ENCODE measurements at regions not wholly inside any gene's neighbourhood (a gene's known extent, or its start where the extent isn't known, plus 50 kb on each side); places are given as distances from the start of the nearest gene placed in this dataset.

GRCh38 chr3:21140785-21141184 is 610.2 kb downstream of the ZNF385D start:
- DNase-seq (ENCODE audit: low read depth in 3 of 3) = no peak

DNA sequence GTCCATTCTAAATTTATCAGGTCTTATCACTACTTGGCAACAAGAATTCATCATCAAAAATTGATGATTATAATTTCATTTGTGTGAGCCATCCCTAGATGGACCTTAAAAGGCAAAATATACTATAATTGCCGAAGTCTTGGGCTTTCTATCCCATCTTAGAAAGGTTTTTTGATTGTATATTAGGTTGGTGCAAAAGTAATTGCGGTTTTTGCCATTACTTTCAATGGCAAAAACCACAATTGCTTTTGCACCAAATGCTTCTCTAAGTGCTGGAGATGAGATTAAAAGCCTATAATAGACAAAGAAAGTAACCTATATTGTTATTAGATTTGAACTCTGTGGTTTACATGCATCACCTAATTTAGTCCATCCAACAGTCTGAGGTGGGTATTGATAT is 612.9 kb downstream of the ZNF385D start:
- DNase-seq (ENCODE audit: low read depth in 3 of 3) = no peak

- no peak for DNase-seq (ENCODE audit: low read depth in 3 of 3)
These were observed 618.1 kb downstream of the ZNF385D start for GRCh38 chr3:21132896-21133295.

DNA sequence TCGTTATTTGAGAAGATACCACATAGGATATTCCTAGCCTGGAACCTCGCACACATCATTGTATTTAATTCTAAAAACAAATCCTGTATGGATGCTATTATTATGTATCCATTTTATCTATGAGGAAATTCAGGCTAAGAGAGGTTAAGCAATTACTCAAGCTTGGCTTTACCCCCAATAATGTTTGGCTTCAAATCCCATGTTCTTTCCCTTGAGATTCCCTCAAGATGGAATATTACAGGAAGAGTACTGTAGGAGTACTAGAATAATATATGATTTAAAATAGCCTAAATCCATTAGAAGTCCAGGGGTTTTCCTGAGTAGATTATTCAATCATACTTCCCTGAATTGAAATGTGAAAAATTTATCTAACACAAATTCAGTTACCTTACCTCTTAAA is 630.2 kb downstream of the ZNF385D start:
- DNase-seq (ENCODE audit: low read depth in 3 of 3) = no peak

DNA sequence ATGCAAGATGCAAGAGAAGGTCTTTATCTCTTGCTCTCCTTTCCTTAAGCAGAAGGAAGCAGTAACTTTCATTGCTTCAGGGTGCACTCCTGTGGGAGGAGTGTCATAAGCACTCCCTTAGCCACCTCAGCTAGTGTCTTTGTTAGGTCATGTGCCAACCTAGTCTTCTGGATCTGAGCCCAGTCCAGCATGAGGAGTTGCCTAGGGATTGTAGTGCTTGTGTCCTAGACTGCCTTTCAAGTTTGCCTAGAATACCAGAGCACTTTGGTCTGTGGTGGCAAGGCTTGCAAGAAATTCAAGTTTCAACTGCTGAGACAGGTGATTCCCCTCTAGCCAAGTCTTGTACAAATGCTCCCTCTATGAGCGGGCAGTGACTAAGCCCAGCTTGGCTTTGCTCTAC is 633.6 kb downstream of the ZNF385D start:
- no peak for DNase-seq (ENCODE audit: low read depth in 3 of 3)

- no peak for DNase-seq (ENCODE audit: low read depth in 3 of 3)
These were observed 642.0 kb downstream of the ZNF385D start for GRCh38 chr3:21109056-21109455.

GRCh38 chr3:21105784-21106183 is 645.2 kb downstream of the ZNF385D start:
- no peak for DNase-seq (ENCODE audit: low read depth in 3 of 3)

DNA sequence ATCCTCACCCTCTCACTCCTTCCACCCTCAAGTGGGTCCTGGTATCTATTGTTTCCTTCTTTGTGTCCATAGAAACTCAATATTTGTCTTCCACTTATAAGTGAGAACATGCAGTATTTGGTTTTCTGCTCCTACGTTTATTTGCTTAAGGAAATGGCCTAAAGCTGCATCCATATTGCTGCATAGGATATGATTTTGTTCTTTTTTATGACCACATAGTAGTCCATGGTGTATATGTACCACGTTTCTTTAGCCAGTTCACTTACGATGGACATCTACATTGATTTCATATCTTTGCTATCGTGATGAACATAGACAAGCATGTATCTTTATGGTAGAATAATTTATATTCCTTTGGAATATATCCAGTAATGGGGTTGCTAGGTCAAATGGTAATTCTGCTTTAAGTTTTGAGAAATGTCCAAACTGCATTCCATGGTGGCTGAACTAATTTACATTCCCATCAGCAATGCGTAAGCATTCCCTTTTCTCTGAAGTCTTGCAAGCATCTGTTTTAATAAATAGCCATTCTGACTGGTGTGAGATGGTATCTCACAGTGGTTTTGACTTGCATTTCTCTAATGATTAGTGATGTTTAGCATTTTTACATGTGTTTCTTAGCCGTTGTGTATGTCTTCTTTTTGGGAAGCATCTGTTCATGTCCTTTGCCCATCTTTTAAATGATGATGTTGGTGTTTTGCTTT is 650.2 kb downstream of the ZNF385D start:
- DNase-seq (ENCODE audit: low read depth in 3 of 3) = no peak

DNA sequence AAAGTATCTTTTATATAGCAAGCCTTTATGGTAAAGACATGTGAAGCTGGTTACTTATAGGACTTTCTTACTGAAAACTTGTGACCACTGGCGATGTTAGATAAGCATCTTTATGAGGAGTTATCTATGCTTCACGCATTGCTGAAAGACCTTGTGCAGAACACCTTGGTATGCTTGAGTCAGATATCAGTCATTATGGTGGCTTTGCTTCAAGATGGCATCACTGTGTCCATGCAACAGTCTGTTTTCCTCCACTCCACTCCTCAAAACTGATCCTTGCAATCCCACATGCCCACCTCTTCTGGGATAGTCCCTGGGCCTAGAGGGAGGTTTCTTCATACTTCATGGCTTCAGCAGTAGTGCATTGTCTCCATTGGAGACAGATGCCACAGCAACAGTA is 656.3 kb downstream of the ZNF385D start:
- DNase-seq (ENCODE audit: low read depth in 3 of 3) = no peak

DNA sequence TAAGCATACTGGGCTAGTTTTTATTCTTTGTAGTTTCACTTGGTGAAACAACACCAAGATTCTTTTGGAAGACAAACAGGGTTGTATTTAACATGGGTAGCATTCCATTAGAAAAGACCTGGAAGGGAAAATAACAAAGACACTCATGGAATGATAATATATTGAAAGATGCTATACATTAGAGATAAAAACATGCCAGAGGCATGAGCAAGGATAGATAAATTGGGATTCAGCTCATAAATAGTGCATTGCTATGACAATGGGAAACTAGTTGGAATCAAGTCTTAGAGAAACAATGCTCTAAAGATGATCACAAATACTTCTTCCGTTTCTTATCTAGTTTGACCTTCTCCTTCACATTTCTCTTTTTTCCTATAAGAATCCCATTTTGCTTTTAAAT is 677.4 kb downstream of the ZNF385D start:
- no peak for DNase-seq (ENCODE audit: low read depth in 3 of 3)

GRCh38 chr3:21067031-21067813 is 683.8 kb downstream of the ZNF385D start:
- DNase-seq (ENCODE audit: low read depth in 3 of 3) = no peak

DNA sequence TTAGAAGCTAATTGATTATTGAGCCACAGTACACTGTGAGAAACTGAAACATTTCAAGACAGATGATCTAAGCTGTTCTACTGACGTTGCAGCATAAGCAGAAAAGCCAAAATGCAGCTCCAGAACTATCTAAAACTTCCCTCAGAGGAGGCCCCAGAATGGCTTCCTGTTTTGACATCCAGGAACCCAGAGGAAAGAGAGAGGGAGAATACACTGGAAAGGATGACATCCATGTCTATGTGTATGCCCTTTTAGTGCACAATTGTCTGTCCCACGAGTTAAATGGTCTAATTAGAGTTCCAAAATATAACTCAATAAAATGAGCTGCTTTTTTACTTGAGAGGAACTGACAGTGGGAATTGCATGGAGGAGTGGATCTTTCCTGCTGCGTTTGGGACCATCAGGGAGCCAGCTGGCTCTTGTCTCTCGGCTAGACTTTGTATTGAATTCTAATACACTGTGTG is 688.1 kb downstream of the ZNF385D start:
- DNase-seq (ENCODE audit: low read depth in 3 of 3) = no peak

DNA sequence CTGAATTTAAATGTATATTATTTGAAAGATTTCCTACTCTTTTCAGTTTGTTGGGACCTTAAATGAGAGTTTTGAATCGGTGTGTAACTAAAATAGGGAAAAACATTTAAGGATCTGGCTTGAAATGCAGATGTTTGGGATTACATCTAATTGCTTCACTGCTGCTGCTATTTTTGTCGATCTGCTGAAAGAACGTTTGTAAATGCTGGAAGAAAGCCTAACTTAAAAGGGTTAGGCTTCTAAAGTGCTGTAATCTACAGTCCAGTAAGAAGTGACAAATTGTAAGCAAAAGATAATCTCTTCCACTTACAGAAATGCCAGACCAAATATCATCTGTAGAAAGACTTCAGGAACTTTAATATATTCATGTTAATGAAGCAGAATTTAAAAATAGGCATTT is 691.6 kb downstream of the ZNF385D start:
- no peak for DNase-seq (ENCODE audit: low read depth in 3 of 3)

DNA sequence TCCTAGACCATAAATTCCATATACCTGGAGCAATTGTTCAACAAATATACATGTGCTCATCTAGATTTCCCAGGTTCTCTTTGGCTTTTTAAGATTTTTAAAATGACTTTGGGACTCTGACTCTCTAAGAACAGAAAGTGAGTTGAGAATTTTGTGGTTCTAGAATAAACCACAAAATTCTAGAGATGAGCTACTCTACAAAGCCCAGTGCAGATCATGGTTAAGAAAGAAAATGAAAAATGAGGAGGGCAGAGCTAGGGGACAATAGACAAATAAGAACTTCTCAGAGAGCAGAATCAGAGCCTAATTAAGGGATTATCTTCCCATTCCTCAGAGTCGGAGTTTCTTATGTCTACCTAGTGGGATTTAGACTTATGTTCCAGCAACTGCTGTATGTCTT is 694.7 kb downstream of the ZNF385D start:
- DNase-seq (ENCODE audit: low read depth in 3 of 3) = no peak

- DNase-seq (ENCODE audit: low read depth in 3 of 3) = no peak
These were observed 696.0 kb downstream of the ZNF385D start for GRCh38 chr3:21055015-21055414.

GRCh38 chr3:21054064-21054463 is 696.9 kb downstream of the ZNF385D start:
- DNase-seq (ENCODE audit: low read depth in 3 of 3) = no peak

GRCh38 chr3:21049334-21050062 is 701.5 kb downstream of the ZNF385D start:
- no peak for DNase-seq (ENCODE audit: low read depth in 3 of 3)

GRCh38 chr3:21043139-21043538 is 707.9 kb downstream of the ZNF385D start:
- DNase-seq (ENCODE audit: low read depth in 3 of 3) = no peak

DNA sequence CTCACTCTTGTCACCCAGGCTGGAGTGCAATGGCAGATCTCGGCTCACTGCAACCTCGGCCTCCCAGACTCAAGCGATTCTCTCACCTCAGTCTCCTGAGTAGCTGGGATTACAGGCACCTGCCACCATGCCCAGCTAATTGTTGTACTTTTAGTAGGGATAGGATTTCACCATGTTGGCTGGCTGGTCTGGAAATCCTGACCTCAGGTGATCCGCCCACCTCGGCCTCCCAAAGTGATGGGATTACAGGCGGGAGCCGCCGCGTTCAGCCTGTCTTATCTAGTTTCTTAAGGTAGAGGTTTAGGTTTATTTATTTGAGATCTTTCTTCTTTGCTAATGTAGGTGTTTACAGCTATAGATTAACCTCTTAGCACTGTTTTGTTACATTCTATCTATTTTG is 708.8 kb downstream of the ZNF385D start:
- no peak for DNase-seq (ENCODE audit: low read depth in 3 of 3)

DNA sequence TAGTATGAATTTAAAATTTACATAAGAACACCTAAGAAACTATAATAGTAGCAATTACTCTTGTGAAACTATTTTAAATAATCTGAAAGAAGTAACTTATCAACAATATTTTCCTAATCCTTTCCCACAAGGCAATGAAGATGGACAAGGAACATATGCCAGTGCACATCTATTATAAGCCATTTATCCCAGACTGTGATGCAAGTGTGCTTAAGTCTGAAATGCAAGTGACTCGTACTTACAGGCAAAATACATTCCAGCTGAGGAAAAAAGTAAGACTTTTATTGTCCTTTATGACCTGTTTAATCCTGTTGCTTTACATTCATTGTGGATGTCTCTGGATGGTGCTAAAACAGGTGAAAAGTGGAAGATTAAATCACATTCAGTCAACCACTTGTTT is 709.4 kb downstream of the ZNF385D start:
- no peak for DNase-seq (ENCODE audit: low read depth in 3 of 3)

DNA sequence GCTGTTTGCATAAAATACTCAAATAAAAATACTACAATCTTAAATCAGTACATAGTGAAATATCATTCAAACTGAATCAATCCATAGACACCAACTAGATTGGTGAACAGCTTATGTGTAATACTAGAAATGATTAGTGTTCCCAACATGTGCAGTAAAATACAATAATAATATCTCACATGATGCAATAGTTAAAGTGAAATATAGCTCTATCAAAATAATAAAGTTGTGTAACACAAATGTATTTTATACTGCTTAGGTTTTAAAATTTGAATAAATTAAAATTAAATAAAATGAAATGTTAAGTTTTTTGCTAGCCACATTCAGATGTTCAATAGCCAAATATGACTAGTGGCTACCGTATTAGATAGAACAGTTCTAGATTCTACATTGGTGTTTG is 714.1 kb downstream of the ZNF385D start:
- no peak for DNase-seq (ENCODE audit: low read depth in 3 of 3)

GRCh38 chr3:21028412-21028811 is 722.6 kb downstream of the ZNF385D start:
- no peak for DNase-seq (ENCODE audit: low read depth in 3 of 3)

DNA sequence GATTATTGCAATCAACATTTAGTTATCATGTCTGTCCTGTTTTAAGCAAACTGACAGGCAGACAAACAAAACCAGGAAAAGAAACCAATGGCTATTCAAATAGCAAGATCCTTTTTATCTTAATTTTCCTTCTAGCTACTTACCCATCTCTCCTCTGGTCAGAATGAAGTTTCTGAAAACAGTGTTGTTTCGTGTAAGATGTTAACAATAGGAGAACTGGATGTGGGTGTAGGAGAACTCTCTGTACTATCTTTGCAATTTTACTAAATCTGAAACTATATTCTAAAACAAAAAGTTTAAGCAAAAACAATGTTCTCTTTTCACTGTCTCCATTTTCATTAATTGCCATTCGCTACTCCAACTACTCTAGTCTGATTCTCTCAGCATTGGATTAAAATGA is 726.4 kb downstream of the ZNF385D start:
- no peak for DNase-seq (ENCODE audit: low read depth in 3 of 3)

All from stimulated activated CD4-positive, alpha-beta T cell treated with anti-CD3 and anti-CD28 coated beads, TNF-alpha, amount 100 ng/mL, for 24 hours (primary cell).